Naive B cell (primary cell): ENCODE measurements at regions not wholly inside any gene's neighbourhood (a gene's known extent, or its start where the extent isn't known, plus 50 kb on each side); places are given as distances from the start of the nearest gene placed in this dataset.

Experiments
- ATAC-seq, 2 donors: fragments of 150-1000 bp; cut with Tn5 transposase; 2 replicates each; pipeline ENCODE4 v1.10.0; 2021; ENCODE audit warnings: low read depth in 2 of 2, mild to moderate bottlenecking in 2 of 2, moderate library complexity in 2 of 2
- DNase-seq: peaks from one replicate; pipeline ENCODE4 v3.0.0; 2022
- H3K27ac Mint-ChIP-seq, 6 donors: one replicate each; pipeline ENCODE4 v1.8.0; 2020 to 2022; ENCODE audit warnings: mild to moderate bottlenecking in 6 of 6, mixed read lengths in 6 of 6, moderate library complexity in 5 of 6, inconsistent platforms in 2 of 6
- H3K27me3 Mint-ChIP-seq, 3 donors: one replicate each; pipeline ENCODE4 v1.8.0; 2021 to 2022; ENCODE audit warnings: mixed read lengths in 3 of 3, mild to moderate bottlenecking in 1 of 3
- H3K36me3 Mint-ChIP-seq, 2 donors: one replicate each; pipeline ENCODE4 v1.8.0; 2020 to 2022; ENCODE audit warnings: mixed read lengths in 2 of 2, inconsistent platforms in 1 of 2, mild to moderate bottlenecking in 1 of 2
- H3K4me1 Mint-ChIP-seq, 3 donors: one replicate each; pipeline ENCODE4 v1.8.0; 2020 to 2022; ENCODE audit warnings: mixed read lengths in 3 of 3, inconsistent platforms in 1 of 3, mild to moderate bottlenecking in 1 of 3, moderate library complexity in 1 of 3
- H3K4me3 Mint-ChIP-seq, 8 donors: one replicate each; pipeline ENCODE4 v1.8.0; 2020 to 2022; ENCODE audit warnings: mild to moderate bottlenecking in 8 of 8, mixed read lengths in 8 of 8, moderate library complexity in 8 of 8, inconsistent platforms in 2 of 8
- H3K9me3 Mint-ChIP-seq, 7 donors: one replicate each; pipeline ENCODE4 v1.8.0; 2020 to 2022; ENCODE audit warnings: mixed read lengths in 7 of 7, mild to moderate bottlenecking in 5 of 7, inconsistent platforms in 2 of 7, moderate library complexity in 1 of 7

- Mint-ChIP-seq H3K4me3 (no peak overlapping the region), H3K27ac (peak overlapping the region in 1 of 6 donors; percentile 10), H3K27me3 (peaks cover 13 to 30% (median 26%) of the 10 kb centered on the region in 3 donors), H3K9me3 (peaks cover 0 to 3% (median 0%) of the 10 kb centered on the region in 7 donors), H3K36me3 (no peaks in the 10 kb centered on the region), H3K4me1 (no peaks in the 10 kb centered on the region)
- DNase-seq (no peak), ATAC-seq (no peak)
Observed at GRCh38 chr1:29948581-29948980, 712.3 kb downstream of the PTPRU start.

DNA sequence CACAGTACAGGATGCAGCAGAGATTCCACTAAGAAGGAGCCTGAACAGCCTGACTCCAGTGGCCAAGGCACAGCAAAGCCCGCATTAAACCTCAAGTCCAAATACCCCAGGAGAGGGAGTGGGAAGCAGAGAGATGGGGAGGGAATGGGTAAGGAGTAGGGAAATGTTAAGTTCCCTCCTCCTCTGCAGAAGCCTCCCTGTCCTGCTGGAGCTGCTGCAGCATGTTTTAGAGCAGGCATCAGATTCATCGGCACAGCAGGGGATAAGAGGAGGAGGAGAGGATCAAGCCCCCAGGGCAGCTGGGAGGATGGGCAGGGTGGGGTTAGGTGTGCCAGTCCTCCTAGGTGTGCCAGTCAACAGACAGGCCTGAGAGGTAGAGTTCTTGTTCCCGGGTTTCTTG lies 709.7 kb downstream of the PTPRU start:
- H3K9me3 Mint-ChIP-seq: peaks cover 0 to 3% (median 0%) of the 10 kb centered on the region in 7 donors
- no peaks in the 10 kb centered on the region for H3K36me3 Mint-ChIP-seq
- peak overlapping the region in 1 of 6 donors; percentile 70 for H3K27ac Mint-ChIP-seq
- H3K27me3 Mint-ChIP-seq: peaks cover 7 to 30% (median 17%) of the 10 kb centered on the region in 3 donors
- H3K4me1 Mint-ChIP-seq: no peaks in the 10 kb centered on the region
- ATAC-seq (no peak), DNase-seq (no peak)
- H3K4me3 Mint-ChIP-seq: peak overlapping the region in 1 of 8 donors; percentile 22

GRCh38 chr1:29945426-29945825 lies 709.1 kb downstream of the PTPRU start:
- H3K4me1 Mint-ChIP-seq: no peaks in the 10 kb centered on the region
- ATAC-seq: no peak
- peak overlapping the region in 1 of 6 donors; percentile 24 for H3K27ac Mint-ChIP-seq

GRCh38 chr1:29944253-29944905 lies 708.1 kb downstream of the PTPRU start:
- H3K27ac Mint-ChIP-seq: no peak overlapping the region
- peaks cover 0 to 3% (median 0%) of the 10 kb centered on the region in 7 donors for H3K9me3 Mint-ChIP-seq
- peaks cover 0 to 41% (median 25%) of the 10 kb centered on the region in 3 donors for H3K27me3 Mint-ChIP-seq
- no peak for ATAC-seq
- no peak overlapping the region for H3K4me3 Mint-ChIP-seq
- DNase-seq: no peak
- no peaks in the 10 kb centered on the region for H3K4me1 Mint-ChIP-seq
- H3K36me3 Mint-ChIP-seq: no peaks in the 10 kb centered on the region

More at GRCh38 chr1:29945426-29945825, 709.1 kb downstream of the PTPRU start:
- Mint-ChIP-seq H3K4me3 (no peak overlapping the region), H3K27me3 (peaks cover 5 to 34% (median 17%) of the 10 kb centered on the region in 3 donors), H3K36me3 (no peaks in the 10 kb centered on the region), H3K9me3 (peaks cover 0 to 3% (median 0%) of the 10 kb centered on the region in 7 donors)
- no peak for DNase-seq

- ATAC-seq: no peak
- Mint-ChIP-seq H3K9me3 (peaks cover 0 to 3% (median 0%) of the 10 kb centered on the region in 7 donors), H3K36me3 (no peaks in the 10 kb centered on the region), H3K27ac (no peak overlapping the region), H3K27me3 (peaks cover 0 to 35% (median 16%) of the 10 kb centered on the region in 3 donors), H3K4me3 (no peak overlapping the region), H3K4me1 (no peaks in the 10 kb centered on the region)
- no peak for DNase-seq
Observed at GRCh38 chr1:29943034-29943433, 706.7 kb downstream of the PTPRU start.

- DNase-seq (no peak), ATAC-seq (no peak)
- Mint-ChIP-seq H3K9me3 (peaks cover 0 to 3% (median 0%) of the 10 kb centered on the region in 7 donors), H3K36me3 (no peaks in the 10 kb centered on the region), H3K4me1 (no peaks in the 10 kb centered on the region), H3K4me3 (no peak overlapping the region), H3K27me3 (peaks cover 3 to 23% (median 8%) of the 10 kb centered on the region in 3 donors), H3K27ac (no peak overlapping the region)
Observed at GRCh38 chr1:29939079-29939478, 702.8 kb downstream of the PTPRU start.

DNA sequence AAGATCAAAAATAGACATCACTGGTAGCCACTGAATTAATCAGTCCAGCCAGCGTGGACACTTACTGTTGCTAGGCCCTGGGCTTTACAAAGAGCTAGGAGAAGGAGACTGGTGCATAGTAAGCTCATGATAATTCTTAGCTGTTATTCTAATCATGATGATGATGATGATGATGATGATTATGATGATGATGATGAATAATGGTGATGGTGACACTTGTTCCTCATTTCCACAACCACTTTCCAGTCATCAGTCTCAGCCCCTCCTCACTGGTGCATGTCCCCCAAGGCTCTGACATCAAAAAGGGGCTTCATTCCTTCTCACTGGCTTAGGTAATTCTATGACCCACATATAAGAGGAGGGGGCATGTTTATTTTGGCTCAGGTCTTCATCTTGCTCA lies 701.0 kb downstream of the PTPRU start:
- Mint-ChIP-seq H3K4me3 (no peak overlapping the region), H3K4me1 (no peaks in the 10 kb centered on the region), H3K27ac (no peak overlapping the region), H3K36me3 (no peaks in the 10 kb centered on the region), H3K27me3 (peaks cover 3 to 19% (median 18%) of the 10 kb centered on the region in 3 donors), H3K9me3 (peaks cover 0 to 2% (median 0%) of the 10 kb centered on the region in 7 donors)
- ATAC-seq: no peak
- no peak for DNase-seq

- no peak overlapping the region for H3K27ac Mint-ChIP-seq
- peaks cover 3 to 29% (median 12%) of the 10 kb centered on the region in 3 donors for H3K27me3 Mint-ChIP-seq
- DNase-seq (no peak), ATAC-seq (no peak)
- no peaks in the 10 kb centered on the region for H3K4me1 Mint-ChIP-seq
- H3K36me3 Mint-ChIP-seq: no peaks in the 10 kb centered on the region
- H3K9me3 Mint-ChIP-seq: peaks cover 0 to 3% (median 0%) of the 10 kb centered on the region in 7 donors
- peak overlapping the region in 1 of 8 donors; percentile 32 for H3K4me3 Mint-ChIP-seq
Observed at GRCh38 chr1:29936031-29936544, 699.8 kb downstream of the PTPRU start.

GRCh38 chr1:29934255-29934772 lies 698.0 kb downstream of the PTPRU start:
- Mint-ChIP-seq H3K27ac (no peak overlapping the region), H3K36me3 (no peaks in the 10 kb centered on the region), H3K4me1 (no peaks in the 10 kb centered on the region), H3K27me3 (peaks cover 0 to 21% (median 8%) of the 10 kb centered on the region in 3 donors), H3K4me3 (no peak overlapping the region), H3K9me3 (peaks cover 0 to 3% (median 0%) of the 10 kb centered on the region in 7 donors)
- ATAC-seq (no peak), DNase-seq (no peak)

GRCh38 chr1:29933067-29933466 lies 696.7 kb downstream of the PTPRU start:
- Mint-ChIP-seq H3K9me3 (peaks cover 0 to 3% (median 0%) of the 10 kb centered on the region in 7 donors), H3K27me3 (peaks cover 6 to 21% (median 8%) of the 10 kb centered on the region in 3 donors), H3K4me3 (no peak overlapping the region), H3K36me3 (no peaks in the 10 kb centered on the region), H3K4me1 (no peaks in the 10 kb centered on the region), H3K27ac (no peak overlapping the region)
- no peak for DNase-seq
- ATAC-seq: no peak

DNA sequence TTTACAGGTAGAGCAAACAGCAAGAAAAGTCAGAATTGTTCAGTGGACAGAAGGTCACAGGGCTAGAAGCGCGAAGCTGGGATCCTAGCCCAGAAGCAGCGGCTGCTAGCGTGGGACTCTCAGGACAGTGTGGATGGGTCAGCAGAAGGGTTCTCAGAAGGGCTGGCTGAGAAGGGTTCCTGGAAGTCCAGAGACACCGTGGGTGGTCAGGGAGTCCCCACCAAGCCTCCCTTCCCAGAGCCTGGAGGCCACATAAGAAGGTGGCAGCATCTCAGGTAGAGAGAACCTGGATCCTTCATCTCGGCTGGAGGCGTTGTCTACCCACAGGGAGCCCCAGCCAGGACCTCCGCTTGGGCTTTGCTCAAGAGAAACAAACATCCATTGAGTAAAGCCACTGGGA lies 696.3 kb downstream of the PTPRU start:
- Mint-ChIP-seq H3K36me3 (no peaks in the 10 kb centered on the region), H3K4me1 (no peaks in the 10 kb centered on the region), H3K4me3 (no peak overlapping the region), H3K27me3 (peaks cover 6 to 21% (median 8%) of the 10 kb centered on the region in 3 donors), H3K27ac (no peak overlapping the region), H3K9me3 (peaks cover 0 to 3% (median 0%) of the 10 kb centered on the region in 7 donors)
- DNase-seq (no peak), ATAC-seq (no peak)

GRCh38 chr1:29931477-29932175 lies 695.3 kb downstream of the PTPRU start:
- Mint-ChIP-seq H3K27me3 (peaks cover 10 to 21% (median 13%) of the 10 kb centered on the region in 3 donors), H3K4me3 (no peak overlapping the region), H3K9me3 (peaks cover 0 to 3% (median 0%) of the 10 kb centered on the region in 7 donors), H3K36me3 (no peaks in the 10 kb centered on the region), H3K27ac (no peak overlapping the region), H3K4me1 (no peaks in the 10 kb centered on the region)
- ATAC-seq: no peak
- DNase-seq: no peak

GRCh38 chr1:29925058-29925457 lies 688.7 kb downstream of the PTPRU start:
- Mint-ChIP-seq H3K27me3 (peaks cover 10 to 31% (median 16%) of the 10 kb centered on the region in 3 donors), H3K4me1 (no peaks in the 10 kb centered on the region), H3K27ac (no peak overlapping the region), H3K36me3 (no peaks in the 10 kb centered on the region), H3K4me3 (no peak overlapping the region), H3K9me3 (peaks cover 0 to 3% (median 0%) of the 10 kb centered on the region in 7 donors)
- no peak for DNase-seq
- no peak for ATAC-seq
